HG03196 (cell line): ENCODE measurements at regions not wholly inside any gene's neighbourhood (a gene's known extent, or its start where the extent isn't known, plus 50 kb on each side); places are given as distances from the start of the nearest gene placed in this dataset.

ENCODE experiments used
- ATAC-seq: cut with Tn5 transposase; IDR thresholded peaks from one replicate; pipeline ENCODE4 v1.9.1; 2021; ENCODE audit not compliant: unreplicated experiment

GRCh38 chr4:140250989-140251552 is 97.1 kb upstream of the MAML3 start:
- ATAC-seq: no peak

- ATAC-seq: no peak
These were observed 95.4 kb upstream of the MAML3 start for GRCh38 chr4:140249351-140249750.

- no peak for ATAC-seq
These were observed 93.3 kb upstream of the MAML3 start for GRCh38 chr4:140247237-140247636.

GRCh38 chr4:140246216-140246615 is 92.2 kb upstream of the MAML3 start:
- no peak for ATAC-seq

- no peak for ATAC-seq
These were observed 90.3 kb upstream of the MAML3 start for GRCh38 chr4:140244328-140244727.

- peak; percentile 80 for ATAC-seq
These were observed 89.3 kb upstream of the MAML3 start for GRCh38 chr4:140243278-140243753.

GRCh38 chr4:140242357-140243277 is 88.6 kb upstream of the MAML3 start:
- no peak for ATAC-seq

GRCh38 chr4:140240237-140240636 is 86.3 kb upstream of the MAML3 start:
- no peak for ATAC-seq

GRCh38 chr4:140239311-140239710 is 85.3 kb upstream of the MAML3 start:
- ATAC-seq: no peak

- ATAC-seq: no peak
These were observed 84.5 kb upstream of the MAML3 start for GRCh38 chr4:140238351-140239056.

GRCh38 chr4:140237616-140238350 is 83.8 kb upstream of the MAML3 start:
- ATAC-seq: no peak

GRCh38 chr4:140236654-140237169 is 82.7 kb upstream of the MAML3 start:
- ATAC-seq: no peak

- ATAC-seq: no peak
These were observed 80.7 kb upstream of the MAML3 start for GRCh38 chr4:140234697-140235060.

- no peak for ATAC-seq
These were observed 80.1 kb upstream of the MAML3 start for GRCh38 chr4:140233791-140234696.

GRCh38 chr4:140229881-140230280 is 75.9 kb upstream of the MAML3 start:
- no peak for ATAC-seq

GRCh38 chr4:140227286-140227685 is 73.3 kb upstream of the MAML3 start:
- no peak for ATAC-seq

- no peak for ATAC-seq
These were observed 69.2 kb upstream of the MAML3 start for GRCh38 chr4:140223056-140223810.

GRCh38 chr4:140222171-140222570 is 68.2 kb upstream of the MAML3 start:
- no peak for ATAC-seq

- ATAC-seq: no peak
These were observed 66.1 kb upstream of the MAML3 start for GRCh38 chr4:140220058-140220457.
